ENCODE measurements at regions not wholly inside any gene's neighbourhood (a gene's known extent, or its start where the extent isn't known, plus 50 kb on each side); places are given as distances from the start of the nearest gene placed in this dataset.

DNA sequence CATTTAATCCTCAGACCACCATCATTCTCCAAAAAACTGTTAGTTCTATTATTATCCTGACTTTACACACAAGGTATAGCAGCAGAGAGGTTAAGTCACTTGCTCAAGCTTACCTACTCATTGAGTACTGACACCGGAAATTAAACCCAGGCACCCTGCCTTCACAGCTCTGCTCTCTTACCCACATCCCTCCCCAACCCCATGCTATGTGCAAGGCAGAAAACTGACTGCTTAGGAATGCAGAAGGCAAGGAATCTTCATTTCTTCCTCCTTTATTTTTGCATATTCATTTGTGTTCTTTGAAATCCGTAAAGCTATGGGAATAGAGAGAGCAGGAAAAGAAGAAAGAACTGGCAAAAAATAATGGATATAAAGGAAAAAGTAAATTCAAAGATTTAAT is 261.8 kb downstream of the PAPSS1 start:
- Histone ChIP-seq H3K9ac (ENCODE audit: low read length) (no peak overlapping the region), H3K4me3 (ENCODE audit: control extremely low read depth in 1 of 5, extremely low read depth in 1 of 5, insufficient read depth in 1 of 5, low read depth in 2 of 5, low read length in 4 of 5) (no peak overlapping the region), H3K4me2 (replicated peaks; ENCODE audit: low read depth, low read length, poor library complexity, severe bottlenecking) (no peak overlapping the region), H2AFZ (ENCODE audit: insufficient read depth, low read depth, low read length, poor library complexity, severe bottlenecking) (no peak overlapping the region), H3K27ac (ENCODE audit: low read length in 2 of 2) (no peak overlapping the region), H3K36me3 (replicated peaks in 1 of 2; ENCODE audit: control extremely low read depth in 1 of 2, control insufficient read depth in 1 of 2, extremely low read depth in 1 of 2, insufficient read depth in 2 of 2, low read length in 1 of 2) (no peaks in the 10 kb centered on the region), H3K27me3 (replicated peaks in 1 of 4; ENCODE audit: control extremely low read depth in 1 of 4, control insufficient read depth in 3 of 4, insufficient read depth in 4 of 4, low read length in 3 of 4) (no peaks in the 10 kb centered on the region), H4K20me1 (ENCODE audit: control insufficient read depth, insufficient read depth, low read length, poor library complexity, severe bottlenecking) (no peaks in the 10 kb centered on the region), H3K4me1 (ENCODE audit: control insufficient read depth in 2 of 2, insufficient read depth in 2 of 2, low read length in 2 of 2) (no peaks in the 10 kb centered on the region), H3K9me3 (ENCODE audit: control extremely low read depth in 1 of 3, control insufficient read depth in 2 of 3, insufficient read depth in 1 of 3, low read length in 2 of 3) (no peaks in the 10 kb centered on the region), H3K79me2 (ENCODE audit: control insufficient read depth, insufficient read depth, low read length) (no peaks in the 10 kb centered on the region)
- H3K4me3 Mint-ChIP-seq: no peak overlapping the region
- no peak for ATAC-seq (ENCODE audit: low read depth)
- H3K27ac Mint-ChIP-seq: no peak overlapping the region
- ChIA-PET POLR2A (no interaction called here), CTCF (no interaction called here)
- TF ChIP-seq, protein P1, sequence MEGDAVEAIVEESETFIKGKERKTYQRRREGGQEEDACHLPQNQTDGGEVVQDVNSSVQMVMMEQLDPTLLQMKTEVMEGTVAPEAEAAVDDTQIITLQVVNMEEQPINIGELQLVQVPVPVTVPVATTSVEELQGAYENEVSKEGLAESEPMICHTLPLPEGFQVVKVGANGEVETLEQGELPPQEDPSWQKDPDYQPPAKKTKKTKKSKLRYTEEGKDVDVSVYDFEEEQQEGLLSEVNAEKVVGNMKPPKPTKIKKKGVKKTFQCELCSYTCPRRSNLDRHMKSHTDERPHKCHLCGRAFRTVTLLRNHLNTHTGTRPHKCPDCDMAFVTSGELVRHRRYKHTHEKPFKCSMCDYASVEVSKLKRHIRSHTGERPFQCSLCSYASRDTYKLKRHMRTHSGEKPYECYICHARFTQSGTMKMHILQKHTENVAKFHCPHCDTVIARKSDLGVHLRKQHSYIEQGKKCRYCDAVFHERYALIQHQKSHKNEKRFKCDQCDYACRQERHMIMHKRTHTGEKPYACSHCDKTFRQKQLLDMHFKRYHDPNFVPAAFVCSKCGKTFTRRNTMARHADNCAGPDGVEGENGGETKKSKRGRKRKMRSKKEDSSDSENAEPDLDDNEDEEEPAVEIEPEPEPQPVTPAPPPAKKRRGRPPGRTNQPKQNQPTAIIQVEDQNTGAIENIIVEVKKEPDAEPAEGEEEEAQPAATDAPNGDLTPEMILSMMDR (IDR thresholded peaks at IDR 0.05): no peak
- no peak for TF ChIP-seq EZH2 (IDR thresholded peaks at IDR 0.05; ENCODE audit: borderline replicate concordance, insufficient read depth, low read depth, low read length, poor library complexity, severe bottlenecking)
- WGBS (ENCODE audit: insufficient coverage): 86% methylated on average over 1 of the region's 2 CpGs
- H3K9me3 Mint-ChIP-seq (ENCODE audit: insufficient read depth): peaks cover 6% of the 10 kb centered on the region
- H3K27me3 Mint-ChIP-seq: no peaks in the 10 kb centered on the region
- H3K4me1 Mint-ChIP-seq: no peaks in the 10 kb centered on the region
- intact Hi-C loops (cut with micrococcal nuclease): no loop called here
- DNase-seq: no peak

DNA sequence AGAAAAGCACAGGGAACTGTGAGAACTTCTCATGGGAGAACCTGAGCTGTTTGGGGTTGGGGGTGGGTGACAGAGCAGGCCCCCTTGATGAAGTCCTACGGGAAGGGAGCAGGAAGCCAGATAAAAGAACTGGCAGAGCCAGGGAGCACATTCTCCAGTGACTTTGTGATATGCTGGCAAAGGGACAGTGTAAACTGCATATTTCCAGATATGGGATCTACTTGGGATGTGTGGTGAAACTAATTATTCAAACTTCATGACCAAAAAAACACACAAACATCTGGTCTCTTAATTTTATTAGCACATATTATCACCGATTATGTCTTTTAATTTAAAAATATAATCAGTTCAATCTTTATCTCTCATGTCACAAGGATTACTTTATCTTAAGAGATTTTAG is 266.0 kb downstream of the PAPSS1 start:
- Histone ChIP-seq H3K79me2 (ENCODE audit: control insufficient read depth, insufficient read depth, low read length) (no peaks in the 10 kb centered on the region), H3K9me3 (ENCODE audit: control extremely low read depth in 1 of 3, control insufficient read depth in 2 of 3, insufficient read depth in 1 of 3, low read length in 2 of 3) (no peaks in the 10 kb centered on the region), H3K4me1 (ENCODE audit: control insufficient read depth in 2 of 2, insufficient read depth in 2 of 2, low read length in 2 of 2) (no peaks in the 10 kb centered on the region), H3K4me3 (ENCODE audit: control extremely low read depth in 1 of 5, extremely low read depth in 1 of 5, insufficient read depth in 1 of 5, low read depth in 2 of 5, low read length in 4 of 5) (no peak overlapping the region), H3K27ac (ENCODE audit: low read length in 2 of 2) (no peak overlapping the region), H3K9ac (ENCODE audit: low read length) (no peak overlapping the region), H3K36me3 (replicated peaks in 1 of 2; ENCODE audit: control extremely low read depth in 1 of 2, control insufficient read depth in 1 of 2, extremely low read depth in 1 of 2, insufficient read depth in 2 of 2, low read length in 1 of 2) (no peaks in the 10 kb centered on the region), H2AFZ (ENCODE audit: insufficient read depth, low read depth, low read length, poor library complexity, severe bottlenecking) (no peak overlapping the region), H4K20me1 (ENCODE audit: control insufficient read depth, insufficient read depth, low read length, poor library complexity, severe bottlenecking) (no peaks in the 10 kb centered on the region), H3K4me2 (replicated peaks; ENCODE audit: low read depth, low read length, poor library complexity, severe bottlenecking) (no peak overlapping the region), H3K27me3 (replicated peaks in 1 of 4; ENCODE audit: control extremely low read depth in 1 of 4, control insufficient read depth in 3 of 4, insufficient read depth in 4 of 4, low read length in 3 of 4) (no peaks in the 10 kb centered on the region)
- TF ChIP-seq EZH2 (IDR thresholded peaks at IDR 0.05; ENCODE audit: borderline replicate concordance, insufficient read depth, low read depth, low read length, poor library complexity, severe bottlenecking): no peak
- TF ChIP-seq, protein P1 (IDR thresholded peaks at IDR 0.05): no peak
- CTCF ChIA-PET: no interaction called here
- ATAC-seq (ENCODE audit: low read depth): no peak
- no peak overlapping the region for H3K4me3 Mint-ChIP-seq
- H3K4me1 Mint-ChIP-seq: no peaks in the 10 kb centered on the region
- intact Hi-C loops (cut with micrococcal nuclease): no loop called here
- H3K27me3 Mint-ChIP-seq: no peaks in the 10 kb centered on the region
- POLR2A ChIA-PET: no interaction called here
- H3K9me3 Mint-ChIP-seq (ENCODE audit: insufficient read depth): no peaks in the 10 kb centered on the region
- H3K27ac Mint-ChIP-seq: no peak overlapping the region
- 71% methylated on average over 1 of the region's 2 CpGs for WGBS (ENCODE audit: insufficient coverage)
- no peak for DNase-seq

Data from B cell (primary cell).